ENCODE measurements at regions not wholly inside any gene's neighbourhood (a gene's known extent, or its start where the extent isn't known, plus 50 kb on each side); places are given as distances from the start of the nearest gene placed in this dataset.
A peak's percentile ranks its signal among the peaks of the same experiment; 100 is the strongest.

GRCh38 chr15:100735129-100736053, 133.0 kb downstream of the ASB7 start:
- ATAC-seq (no peak), DNase-seq (no peak)

- DNase-seq (no peak), ATAC-seq (no peak)
Measured at GRCh38 chr15:100737214-100737613, 134.8 kb downstream of the ASB7 start.

- no peak for DNase-seq
- ATAC-seq, result no peak
Measured at GRCh38 chr15:100738614-100739013, 136.2 kb downstream of the ASB7 start.

- no peak for ATAC-seq
Measured at GRCh38 chr15:100740138-100740537, 137.7 kb downstream of the ASB7 start.

GRCh38 chr15:100751585-100751984, 128.0 kb upstream of the ALDH1A3 start:
- ATAC-seq (no peak), DNase-seq (no peak)

More at GRCh38 chr15:100740138-100740537, 137.7 kb downstream of the ASB7 start:
- DNase-seq, result no peak

GRCh38 chr15:100753503-100753902, 126.1 kb upstream of the ALDH1A3 start:
- no peak for ATAC-seq

GRCh38 chr15:100757661-100758060, 122.0 kb upstream of the ALDH1A3 start:
- DNase-seq, result no peak
- ATAC-seq, result no peak

More at GRCh38 chr15:100753503-100753902, 126.1 kb upstream of the ALDH1A3 start:
- no peak for DNase-seq

GRCh38 chr15:100758555-100758954, 121.1 kb upstream of the ALDH1A3 start:
- ATAC-seq (no peak), DNase-seq (no peak)

GRCh38 chr15:100759106-100759505, 120.5 kb upstream of the ALDH1A3 start:
- ATAC-seq, result no peak

GRCh38 chr15:100759698-100760356, 119.8 kb upstream of the ALDH1A3 start:
- ATAC-seq (peak; percentile 66), DNase-seq (no peak)

More at GRCh38 chr15:100759106-100759505, 120.5 kb upstream of the ALDH1A3 start:
- no peak for DNase-seq

GRCh38 chr15:100760357-100760903, 119.2 kb upstream of the ALDH1A3 start:
- no peak for DNase-seq
- no peak for ATAC-seq

- ATAC-seq (no peak), DNase-seq (no peak)
Measured at GRCh38 chr15:100761290-100761935, 118.2 kb upstream of the ALDH1A3 start.

GRCh38 chr15:100762289-100762688, 117.3 kb upstream of the ALDH1A3 start:
- ATAC-seq (no peak), DNase-seq (no peak)

GRCh38 chr15:100762913-100763834, 116.5 kb upstream of the ALDH1A3 start:
- DNase-seq (no peak), ATAC-seq (no peak)

- DNase-seq, result no peak
- no peak for ATAC-seq
Measured at GRCh38 chr15:100763835-100764750, 115.5 kb upstream of the ALDH1A3 start.

- DNase-seq, result no peak
- ATAC-seq, result peak; percentile 23
Measured at GRCh38 chr15:100764778-100765466, 114.7 kb upstream of the ALDH1A3 start.

GRCh38 chr15:100765467-100766241, 114.0 kb upstream of the ALDH1A3 start:
- no peak for ATAC-seq
- DNase-seq, result no peak

- DNase-seq, result no peak
- no peak for ATAC-seq
Measured at GRCh38 chr15:100766243-100767000, 113.2 kb upstream of the ALDH1A3 start.

Data from stimulated activated naive CD8-positive, alpha-beta T cell treated with anti-CD3 and anti-CD28 coated beads, Interleukin-15, Interleukin-2, amounts not matched to agents 100 U/mL and 50 U/mL, for 24 hours (primary cell).